Neural cell (in vitro differentiated cells): ENCODE measurements at regions not wholly inside any gene's neighbourhood (a gene's known extent, or its start where the extent isn't known, plus 50 kb on each side); places are given as distances from the start of the nearest gene placed in this dataset.

ENCODE experiments used
- EP300 ChIP-seq: fragments of 450-650 bp; conservative IDR thresholded peaks from 2 replicates; pipeline ENCODE4 v1.6.1; 2014; ENCODE audit warnings: antibody characterized with exemption, mild to moderate bottlenecking, moderate library complexity; ENCODE audit not compliant: poor library complexity, severe bottlenecking
- TAF1 ChIP-seq: IDR thresholded peaks from 2 replicates; pipeline ENCODE4 v1.6.1; 2012; ENCODE audit warnings: low read depth
- TF ChIP-seq, protein P1 (sequence below): fragments of 450-650 bp; IDR thresholded peaks from 2 replicates; pipeline ENCODE4 v1.5.1; 2014; ENCODE audit warnings: antibody characterized with exemption, mild to moderate bottlenecking, moderate library complexity; ENCODE audit not compliant: poor library complexity, severe bottlenecking

DNA sequence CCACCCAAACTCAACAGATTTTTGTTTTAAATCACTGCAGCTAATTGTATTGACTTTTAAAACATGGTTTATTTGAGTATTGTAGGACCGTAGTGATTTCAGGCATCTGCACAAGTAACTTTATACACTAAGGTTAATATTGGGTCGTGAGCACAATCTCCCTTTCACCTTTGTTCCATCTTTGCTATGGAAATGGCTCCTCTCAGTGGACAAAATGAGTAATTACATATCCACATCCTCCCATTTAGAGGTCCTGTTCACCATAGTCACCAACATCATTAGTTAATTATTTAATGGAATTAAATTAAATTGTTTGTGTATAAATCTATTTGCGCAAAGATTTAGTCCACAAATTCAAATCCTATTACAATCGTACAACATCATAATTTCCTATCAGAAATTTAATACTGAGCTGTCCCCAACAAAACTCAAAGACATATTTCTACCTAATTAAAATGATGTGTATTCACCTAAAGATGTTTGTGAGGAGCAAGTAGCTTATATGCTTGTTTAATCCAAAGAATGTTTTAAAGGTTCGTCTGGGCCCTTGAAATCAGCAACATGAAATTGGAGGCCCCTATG lies 173.0 kb upstream of the DAPK1 start:
- TF ChIP-seq, protein P1, sequence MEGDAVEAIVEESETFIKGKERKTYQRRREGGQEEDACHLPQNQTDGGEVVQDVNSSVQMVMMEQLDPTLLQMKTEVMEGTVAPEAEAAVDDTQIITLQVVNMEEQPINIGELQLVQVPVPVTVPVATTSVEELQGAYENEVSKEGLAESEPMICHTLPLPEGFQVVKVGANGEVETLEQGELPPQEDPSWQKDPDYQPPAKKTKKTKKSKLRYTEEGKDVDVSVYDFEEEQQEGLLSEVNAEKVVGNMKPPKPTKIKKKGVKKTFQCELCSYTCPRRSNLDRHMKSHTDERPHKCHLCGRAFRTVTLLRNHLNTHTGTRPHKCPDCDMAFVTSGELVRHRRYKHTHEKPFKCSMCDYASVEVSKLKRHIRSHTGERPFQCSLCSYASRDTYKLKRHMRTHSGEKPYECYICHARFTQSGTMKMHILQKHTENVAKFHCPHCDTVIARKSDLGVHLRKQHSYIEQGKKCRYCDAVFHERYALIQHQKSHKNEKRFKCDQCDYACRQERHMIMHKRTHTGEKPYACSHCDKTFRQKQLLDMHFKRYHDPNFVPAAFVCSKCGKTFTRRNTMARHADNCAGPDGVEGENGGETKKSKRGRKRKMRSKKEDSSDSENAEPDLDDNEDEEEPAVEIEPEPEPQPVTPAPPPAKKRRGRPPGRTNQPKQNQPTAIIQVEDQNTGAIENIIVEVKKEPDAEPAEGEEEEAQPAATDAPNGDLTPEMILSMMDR = peak; percentile 94
- TF ChIP-seq TAF1 = no peak
- TF ChIP-seq EP300 = no peak
